ENCODE measurements at regions not wholly inside any gene's neighbourhood (a gene's known extent, or its start where the extent isn't known, plus 50 kb on each side); places are given as distances from the start of the nearest gene placed in this dataset.
"Not testable (repeated sequence)": the region's sequence is repeated elsewhere in the genome, so short reads cannot be mapped to it uniquely, and the experiment has no call there.

GRCh38 chr5:96315431-96315830 is 117.6 kb downstream of the PCSK1 start:
- H3K27ac Mint-ChIP-seq (ENCODE audit: unreplicated experiment) = no peak overlapping the region
- H3K4me3 Mint-ChIP-seq (ENCODE audit: unreplicated experiment) = no peak overlapping the region
- H3K4me1 Mint-ChIP-seq (ENCODE audit: low read depth) = peaks cover 30% of the 10 kb centered on the region
- no peaks in the 10 kb centered on the region for H3K27me3 Mint-ChIP-seq (ENCODE audit: low read depth)
- peaks cover 10% of the 10 kb centered on the region for H3K36me3 Mint-ChIP-seq (ENCODE audit: low read depth)
- TF ChIP-seq, protein P1, sequence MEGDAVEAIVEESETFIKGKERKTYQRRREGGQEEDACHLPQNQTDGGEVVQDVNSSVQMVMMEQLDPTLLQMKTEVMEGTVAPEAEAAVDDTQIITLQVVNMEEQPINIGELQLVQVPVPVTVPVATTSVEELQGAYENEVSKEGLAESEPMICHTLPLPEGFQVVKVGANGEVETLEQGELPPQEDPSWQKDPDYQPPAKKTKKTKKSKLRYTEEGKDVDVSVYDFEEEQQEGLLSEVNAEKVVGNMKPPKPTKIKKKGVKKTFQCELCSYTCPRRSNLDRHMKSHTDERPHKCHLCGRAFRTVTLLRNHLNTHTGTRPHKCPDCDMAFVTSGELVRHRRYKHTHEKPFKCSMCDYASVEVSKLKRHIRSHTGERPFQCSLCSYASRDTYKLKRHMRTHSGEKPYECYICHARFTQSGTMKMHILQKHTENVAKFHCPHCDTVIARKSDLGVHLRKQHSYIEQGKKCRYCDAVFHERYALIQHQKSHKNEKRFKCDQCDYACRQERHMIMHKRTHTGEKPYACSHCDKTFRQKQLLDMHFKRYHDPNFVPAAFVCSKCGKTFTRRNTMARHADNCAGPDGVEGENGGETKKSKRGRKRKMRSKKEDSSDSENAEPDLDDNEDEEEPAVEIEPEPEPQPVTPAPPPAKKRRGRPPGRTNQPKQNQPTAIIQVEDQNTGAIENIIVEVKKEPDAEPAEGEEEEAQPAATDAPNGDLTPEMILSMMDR (IDR thresholded peaks at IDR 0.05) = no peak
- H3K9me3 Mint-ChIP-seq (ENCODE audit: low read depth) = peaks cover 16% of the 10 kb centered on the region
- DNase-seq (ENCODE audit: low spot score) = no peak

DNA sequence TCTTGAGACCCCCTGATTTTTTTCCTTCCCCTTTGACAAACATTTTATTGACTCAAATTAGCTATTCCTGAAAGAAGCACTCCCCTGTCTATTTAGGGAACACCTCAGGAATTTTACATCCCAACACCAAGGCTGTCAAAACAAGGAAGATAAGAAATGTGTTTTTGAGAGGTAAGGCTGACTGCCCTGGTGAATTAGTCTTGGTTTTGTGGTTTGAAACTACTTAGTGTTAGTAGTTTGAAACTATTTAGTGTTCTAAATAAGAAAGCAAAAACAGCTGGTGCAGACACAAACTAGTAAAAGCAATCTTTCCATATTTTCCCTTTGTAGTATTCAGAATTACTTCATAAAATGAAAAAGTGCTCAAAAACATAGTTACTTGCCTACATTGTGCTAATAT is 120.7 kb downstream of the PCSK1 start:
- TF ChIP-seq, protein P1 (IDR thresholded peaks at IDR 0.05) = no peak
- Mint-ChIP-seq H3K36me3 (ENCODE audit: low read depth) (peaks cover 13% of the 10 kb centered on the region), H3K4me3 (ENCODE audit: unreplicated experiment) (no peak overlapping the region), H3K4me1 (ENCODE audit: low read depth) (peaks cover 8% of the 10 kb centered on the region), H3K9me3 (ENCODE audit: low read depth) (peaks cover 30% of the 10 kb centered on the region), H3K27me3 (ENCODE audit: low read depth) (no peaks in the 10 kb centered on the region), H3K27ac (ENCODE audit: unreplicated experiment) (no peak overlapping the region)
- no peak for DNase-seq (ENCODE audit: low spot score)

DNA sequence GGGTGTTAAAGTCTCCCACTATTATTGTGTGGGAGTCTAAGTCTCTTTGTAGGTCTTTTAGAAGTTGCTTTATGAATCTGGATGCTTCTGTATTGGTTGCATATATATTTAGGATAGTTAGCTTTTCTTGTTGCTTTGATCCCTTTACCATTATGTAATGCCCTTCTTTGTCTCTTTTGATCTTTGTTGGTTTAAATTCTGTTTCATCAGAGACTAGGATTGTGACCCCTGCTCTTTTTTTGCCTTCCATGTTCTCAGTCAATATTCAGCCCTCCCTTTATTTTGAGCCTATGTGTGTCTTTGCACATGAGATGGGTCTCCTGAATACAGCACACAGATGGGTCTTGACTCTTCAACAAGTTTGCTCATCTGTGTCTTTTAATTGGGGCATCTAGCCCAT is 126.0 kb downstream of the PCSK1 start:
- H3K27ac Mint-ChIP-seq (ENCODE audit: unreplicated experiment); H3K27me3 Mint-ChIP-seq (ENCODE audit: low read depth); H3K4me3 Mint-ChIP-seq (ENCODE audit: unreplicated experiment); DNase-seq (ENCODE audit: low spot score); H3K4me1 Mint-ChIP-seq (ENCODE audit: low read depth): not testable (repeated sequence)
- H3K36me3 Mint-ChIP-seq (ENCODE audit: low read depth) = peaks cover 16% of the 10 kb centered on the region
- H3K9me3 Mint-ChIP-seq (ENCODE audit: low read depth) = peaks cover 42% of the 10 kb centered on the region

- TF ChIP-seq, protein P1 (IDR thresholded peaks at IDR 0.05) = no peak
- DNase-seq (ENCODE audit: low spot score) = no peak
- peaks cover 26% of the 10 kb centered on the region for H3K9me3 Mint-ChIP-seq (ENCODE audit: low read depth)
- H3K4me3 Mint-ChIP-seq (ENCODE audit: unreplicated experiment) = no peak overlapping the region
- no peak overlapping the region for H3K27ac Mint-ChIP-seq (ENCODE audit: unreplicated experiment)
- peaks cover 6% of the 10 kb centered on the region for H3K36me3 Mint-ChIP-seq (ENCODE audit: low read depth)
- H3K4me1 Mint-ChIP-seq (ENCODE audit: low read depth) = peaks cover 10% of the 10 kb centered on the region
- H3K27me3 Mint-ChIP-seq (ENCODE audit: low read depth) = no peaks in the 10 kb centered on the region
These were observed 130.8 kb downstream of the PCSK1 start for GRCh38 chr5:96302174-96302738.

- TF ChIP-seq, protein P1 (IDR thresholded peaks at IDR 0.05) = no peak
- no peak overlapping the region for H3K27ac Mint-ChIP-seq (ENCODE audit: unreplicated experiment)
- no peaks in the 10 kb centered on the region for H3K27me3 Mint-ChIP-seq (ENCODE audit: low read depth)
- peaks cover 4% of the 10 kb centered on the region for H3K36me3 Mint-ChIP-seq (ENCODE audit: low read depth)
- no peak for DNase-seq (ENCODE audit: low spot score)
- H3K4me1 Mint-ChIP-seq (ENCODE audit: low read depth) = peaks cover 16% of the 10 kb centered on the region
- H3K9me3 Mint-ChIP-seq (ENCODE audit: low read depth) = peaks cover 24% of the 10 kb centered on the region
- no peak overlapping the region for H3K4me3 Mint-ChIP-seq (ENCODE audit: unreplicated experiment)
These were observed 132.1 kb downstream of the PCSK1 start for GRCh38 chr5:96300976-96301375.

DNA sequence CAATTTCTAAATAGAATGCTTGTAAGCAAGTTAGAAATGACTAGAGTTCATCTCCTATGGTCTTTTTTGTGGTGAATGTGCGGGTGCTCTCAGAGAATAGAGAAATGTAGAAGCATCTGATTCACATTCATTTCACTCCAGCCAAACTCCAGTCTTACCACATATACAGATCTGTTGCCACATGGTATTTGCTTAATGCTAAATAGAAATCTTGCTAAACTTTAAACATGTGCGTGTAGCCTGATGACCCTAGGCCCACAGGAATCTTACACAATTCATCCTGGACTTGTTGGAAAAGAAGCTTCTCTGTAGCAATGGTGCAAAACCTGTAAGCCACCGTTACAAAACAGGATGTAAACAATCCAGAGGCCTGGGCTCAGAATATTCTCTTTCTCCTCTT is 135.2 kb downstream of the PCSK1 start:
- Mint-ChIP-seq H3K4me1 (ENCODE audit: low read depth) (peaks cover 37% of the 10 kb centered on the region), H3K4me3 (ENCODE audit: unreplicated experiment) (no peak overlapping the region), H3K27ac (ENCODE audit: unreplicated experiment) (peak overlapping the region; percentile 45), H3K27me3 (ENCODE audit: low read depth) (no peaks in the 10 kb centered on the region), H3K36me3 (ENCODE audit: low read depth) (peaks cover 2% of the 10 kb centered on the region), H3K9me3 (ENCODE audit: low read depth) (peaks cover 18% of the 10 kb centered on the region)
- TF ChIP-seq, protein P1 (IDR thresholded peaks at IDR 0.05) = no peak
- no peak for DNase-seq (ENCODE audit: low spot score)
